Lung (tissue), 11 donors: ENCODE measurements at regions not wholly inside any gene's neighbourhood (a gene's known extent, or its start where the extent isn't known, plus 50 kb on each side); places are given as distances from the start of the nearest gene placed in this dataset.
A peak's percentile ranks its signal among the peaks of the same experiment; 100 is the strongest.

Source experiments
- ATAC-seq: fragments of 200-7000 bp; cut with Tn5 transposase; one replicate; pipeline ENCODE4 v1.9.1; 2020; ENCODE audit warnings: moderate number of reproducible peaks; ENCODE audit not compliant: insufficient read depth, low FRiP score
- DNase-seq, 3 donors: peaks; one replicate each; pipeline ENCODE4 v3.0.0-alpha.2; 2013 to 2017
- H3K27ac ChIP-seq, 2 donors: one replicate each; pipeline ENCODE4 v1.5.1; 2013; ENCODE audit warnings: mild to moderate bottlenecking in 2 of 2, moderate library complexity in 2 of 2, control low read depth in 1 of 2, inconsistent platforms in 1 of 2, low read depth in 1 of 2, low read length in 1 of 2
- H3K27me3 ChIP-seq, 3 donors: one replicate each; pipeline ENCODE4 v1.5.1; 2013; ENCODE audit warnings: low read length in 2 of 3; ENCODE audit not compliant: control insufficient read depth in 3 of 3, insufficient read depth in 3 of 3
- H3K36me3 ChIP-seq, 4 donors: one replicate each; pipeline ENCODE4 v1.5.1; 2013; ENCODE audit warnings: low read length in 4 of 4, mild to moderate bottlenecking in 1 of 4, moderate library complexity in 1 of 4; ENCODE audit not compliant: control insufficient read depth in 4 of 4, insufficient read depth in 4 of 4
- H3K4me1 ChIP-seq, 5 donors: one replicate each; pipeline ENCODE4 v1.5.1; 2013; ENCODE audit warnings: low read length in 5 of 5, mild to moderate bottlenecking in 2 of 5, moderate library complexity in 1 of 5; ENCODE audit not compliant: control insufficient read depth in 5 of 5, insufficient read depth in 5 of 5
- H3K4me3 ChIP-seq: one replicate; pipeline ENCODE4 v1.5.1; 2013; ENCODE audit warnings: mild to moderate bottlenecking, control low read depth, moderate library complexity
- H3K9ac ChIP-seq, 2 donors: one replicate each; pipeline ENCODE4 v1.5.1; 2013; ENCODE audit warnings: low read length in 2 of 2, control low read depth in 1 of 2; ENCODE audit not compliant: insufficient read depth in 1 of 2
- H3K9me3 ChIP-seq, 4 donors: one replicate each; pipeline ENCODE4 v1.5.1; 2013; ENCODE audit warnings: low read length in 3 of 4, mild to moderate bottlenecking in 1 of 4, moderate library complexity in 1 of 4; ENCODE audit not compliant: control insufficient read depth in 4 of 4, insufficient read depth in 3 of 4
- WGBS, 2 donors: extraction: QIAGEN DNeasy Blood & Tissue Kit; methylation state at CpG; one replicate each; pipeline ENCODE4 v1.1.7; 2013; 5-methylcytosine and 5-hydroxymethylcytosine counted together
- TF ChIP-seq, protein P1 (sequence below): IDR thresholded peaks from 2 replicates; pipeline ENCODE4 v1.5.1; 2012; ENCODE audit warnings: mild to moderate bottlenecking; ENCODE audit errors: control extremely low read depth, extremely low read depth
- donor health status: control.
- donor health status: control.
- donor health status: Bipolar disorder and iron deficiency.
- donor health status: healthy.
- donor health status: DM: yes; HTN: yes; CAD: no.

DNA sequence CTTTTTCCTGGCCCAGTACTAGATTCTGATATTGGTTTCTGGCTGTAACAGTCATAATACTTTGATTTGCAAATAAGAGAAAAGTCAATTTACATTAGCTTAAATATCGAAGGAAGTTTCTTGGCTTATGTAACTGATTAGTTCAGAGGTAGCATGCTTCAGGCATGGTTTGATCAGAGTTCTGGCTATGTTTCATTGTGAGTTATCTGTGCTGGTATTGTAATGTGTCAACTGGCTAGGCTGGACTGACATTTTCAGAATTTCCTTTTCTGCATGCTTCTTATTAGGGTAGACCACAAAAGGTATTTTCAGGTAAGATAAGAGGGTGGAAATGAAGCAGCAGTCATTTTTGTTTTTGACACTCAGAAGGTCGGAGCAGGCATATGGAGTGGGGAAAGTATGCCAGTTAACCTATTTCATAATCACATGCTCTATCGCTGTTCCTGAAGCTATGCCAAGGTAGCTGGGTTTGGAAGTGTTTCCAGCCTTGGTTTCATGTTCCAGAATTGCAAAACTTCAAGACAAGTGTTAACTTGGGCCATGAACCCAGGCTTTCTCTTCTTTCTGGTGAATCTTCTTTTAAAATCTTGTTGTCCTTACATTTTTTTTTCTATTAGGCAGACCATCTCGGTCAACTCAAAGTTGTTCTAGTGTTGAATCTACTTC is 244.9 kb downstream of the DHX35 start:
- WGBS, 2 donors: 58 to 77% methylated on average over 4 of the region's 4 CpGs
- ATAC-seq (no peak), DNase-seq (no peak)

DNA sequence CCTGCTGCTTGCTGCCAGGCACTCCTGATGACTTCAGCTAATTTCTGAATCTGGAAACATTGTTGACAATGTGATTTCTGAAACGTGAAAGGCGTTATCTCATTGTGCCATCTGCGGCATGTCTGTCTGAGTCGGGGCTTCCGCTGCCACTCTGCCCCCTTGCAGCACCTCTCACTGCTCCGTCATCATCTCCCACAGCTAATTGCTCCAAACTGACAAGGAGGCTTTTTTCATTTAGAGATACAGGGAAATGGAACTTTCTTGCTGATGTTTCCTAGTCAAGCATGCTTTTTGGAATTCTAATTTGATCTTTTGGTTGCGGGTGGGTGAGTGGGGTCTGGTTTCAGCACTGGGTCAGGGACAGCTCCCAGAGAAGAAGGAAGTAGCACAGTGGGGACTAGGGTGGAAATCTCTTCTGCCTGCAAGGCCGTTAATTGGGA is 233.5 kb downstream of the DHX35 start:
- Histone ChIP-seq H3K36me3 (no peaks in the 10 kb centered on the region), H3K9ac (no peak overlapping the region), H3K4me1 (no peaks in the 10 kb centered on the region), H3K9me3 (peaks cover 0 to 4% (median 0%) of the 10 kb centered on the region in 4 donors), H3K27ac (no peak overlapping the region), H3K4me3 (no peak overlapping the region), H3K27me3 (no peaks in the 10 kb centered on the region)
- 44 to 51% methylated on average over 8 of the region's 8 CpGs for WGBS, 2 donors
- DNase-seq (peak in 2 of 3 donors; percentile 35 to 40), ATAC-seq (no peak)
- TF ChIP-seq, protein P1, sequence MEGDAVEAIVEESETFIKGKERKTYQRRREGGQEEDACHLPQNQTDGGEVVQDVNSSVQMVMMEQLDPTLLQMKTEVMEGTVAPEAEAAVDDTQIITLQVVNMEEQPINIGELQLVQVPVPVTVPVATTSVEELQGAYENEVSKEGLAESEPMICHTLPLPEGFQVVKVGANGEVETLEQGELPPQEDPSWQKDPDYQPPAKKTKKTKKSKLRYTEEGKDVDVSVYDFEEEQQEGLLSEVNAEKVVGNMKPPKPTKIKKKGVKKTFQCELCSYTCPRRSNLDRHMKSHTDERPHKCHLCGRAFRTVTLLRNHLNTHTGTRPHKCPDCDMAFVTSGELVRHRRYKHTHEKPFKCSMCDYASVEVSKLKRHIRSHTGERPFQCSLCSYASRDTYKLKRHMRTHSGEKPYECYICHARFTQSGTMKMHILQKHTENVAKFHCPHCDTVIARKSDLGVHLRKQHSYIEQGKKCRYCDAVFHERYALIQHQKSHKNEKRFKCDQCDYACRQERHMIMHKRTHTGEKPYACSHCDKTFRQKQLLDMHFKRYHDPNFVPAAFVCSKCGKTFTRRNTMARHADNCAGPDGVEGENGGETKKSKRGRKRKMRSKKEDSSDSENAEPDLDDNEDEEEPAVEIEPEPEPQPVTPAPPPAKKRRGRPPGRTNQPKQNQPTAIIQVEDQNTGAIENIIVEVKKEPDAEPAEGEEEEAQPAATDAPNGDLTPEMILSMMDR: no peak

More for the DNA sequence above, 244.9 kb downstream of the DHX35 start:
- H3K9me3 ChIP-seq: peaks cover 0 to 4% (median 3%) of the 10 kb centered on the region in 4 donors
- H3K36me3 ChIP-seq: no peaks in the 10 kb centered on the region
- H3K4me3 ChIP-seq: no peak overlapping the region
- H3K9ac ChIP-seq: no peak overlapping the region
- TF ChIP-seq, protein P1: no peak
- no peaks in the 10 kb centered on the region for H3K4me1 ChIP-seq
- no peak overlapping the region for H3K27ac ChIP-seq
- no peaks in the 10 kb centered on the region for H3K27me3 ChIP-seq

DNA sequence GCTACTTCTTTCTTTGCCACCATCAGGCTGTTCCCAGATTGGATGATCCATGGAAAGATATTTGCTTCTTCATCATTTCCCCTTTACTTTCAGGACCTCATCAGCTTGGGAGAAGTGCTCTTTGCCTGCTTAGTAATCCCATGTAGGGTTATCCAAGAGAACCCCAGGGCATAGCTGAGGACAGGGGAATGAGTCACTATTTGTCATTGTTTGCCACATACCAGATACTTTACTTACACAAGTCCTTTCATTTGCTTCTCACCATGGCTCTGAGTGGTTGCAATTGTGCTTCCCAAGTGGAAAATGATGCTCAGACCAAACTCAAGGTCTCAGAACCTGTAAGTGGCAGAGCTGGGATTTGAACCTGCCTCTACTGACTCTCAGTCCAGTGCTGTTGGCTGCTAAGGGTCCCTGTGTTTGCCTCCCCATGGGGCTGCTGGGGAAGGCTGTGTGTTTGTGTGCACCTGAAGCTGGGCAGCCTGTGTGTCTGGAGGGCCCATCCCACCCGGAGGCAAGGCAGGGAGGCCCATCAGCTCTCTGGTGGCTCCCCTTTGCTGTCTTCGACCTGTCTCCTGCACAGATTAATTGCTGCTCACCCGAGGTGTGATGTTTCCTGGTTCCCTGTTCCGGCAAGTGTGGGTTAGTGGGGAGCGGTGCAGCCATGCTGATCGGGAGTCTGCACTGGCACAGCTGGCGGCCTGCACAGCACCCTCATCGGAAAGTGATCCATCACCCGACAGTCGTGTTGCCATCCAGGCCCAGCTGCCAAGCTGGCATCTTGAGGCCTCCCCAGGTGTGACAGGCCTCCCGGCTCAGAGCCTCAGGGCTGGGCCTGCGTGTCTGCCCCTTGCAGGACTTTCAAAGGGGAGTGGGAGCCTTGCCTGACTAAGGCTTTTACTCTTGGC is 228.8 kb downstream of the DHX35 start:
- Histone ChIP-seq H3K27ac (no peak overlapping the region), H3K9me3 (peaks cover 0 to 2% (median 0%) of the 10 kb centered on the region in 4 donors), H3K4me1 (no peaks in the 10 kb centered on the region), H3K9ac (no peak overlapping the region), H3K4me3 (no peak overlapping the region), H3K27me3 (no peaks in the 10 kb centered on the region), H3K36me3 (no peaks in the 10 kb centered on the region)
- DNase-seq (no peak), ATAC-seq (no peak)
- WGBS, 2 donors: 81 to 84% methylated on average over 12 of the region's 12 CpGs
- TF ChIP-seq, protein P1: no peak
